Astrocyte (in vitro differentiated cells and primary cell): ENCODE measurements at regions not wholly inside any gene's neighbourhood (a gene's known extent, or its start where the extent isn't known, plus 50 kb on each side); places are given as distances from the start of the nearest gene placed in this dataset.
A peak's percentile ranks its signal among the peaks of the same experiment; 100 is the strongest.

Experiments used
- DNase-seq: peaks from one replicate; pipeline ENCODE4 v3.0.0-alpha.2; 2010; ENCODE audit warnings: low read depth
- FAIRE-seq: peaks from 2 replicates; lab custom pipeline; 2011; peaks lifted over from hg19 to GRCh38; lab: Jason Lieb, UNC
- H2AFZ ChIP-seq: 2 replicates; pipeline ENCODE4 v1.6.0; 2012; ENCODE audit warnings: low read depth, low read length, inconsistent platforms
- H3K27ac ChIP-seq: 2 replicates; pipeline ENCODE4 v1.5.1; 2011; ENCODE audit warnings: low read depth, low read length, inconsistent platforms
- H3K27me3 ChIP-seq: 2 replicates; pipeline ENCODE4 v1.6.0; 2011; ENCODE audit warnings: low read length, inconsistent platforms; ENCODE audit not compliant: insufficient read depth
- H3K36me3 ChIP-seq: 2 replicates; pipeline ENCODE4 v1.5.1; 2011; ENCODE audit warnings: low read length, inconsistent platforms; ENCODE audit not compliant: insufficient read depth
- H3K4me1 ChIP-seq: 2 replicates; pipeline ENCODE4 v1.5.1; 2011; ENCODE audit warnings: low read length, inconsistent platforms; ENCODE audit not compliant: insufficient read depth
- H3K4me2 ChIP-seq: 2 replicates; pipeline ENCODE4 v1.6.0; 2012; ENCODE audit warnings: low read length, inconsistent platforms
- H3K4me3 ChIP-seq: 2 replicates; pipeline ENCODE4 v1.5.1; 2011; ENCODE audit warnings: low read depth, mild to moderate bottlenecking, low read length, inconsistent platforms; ENCODE audit not compliant: insufficient read depth
- H3K79me2 ChIP-seq: 2 replicates; pipeline ENCODE4 v1.6.0; 2012; ENCODE audit warnings: mild to moderate bottlenecking, low read length, inconsistent platforms; ENCODE audit not compliant: insufficient read depth
- H3K9ac ChIP-seq: 2 replicates; pipeline ENCODE4 v1.6.0; 2012; ENCODE audit warnings: mild to moderate bottlenecking, low read length, inconsistent platforms
- H3K9me3 ChIP-seq: 2 replicates; pipeline ENCODE4 v1.5.1; 2012; ENCODE audit warnings: low read depth, mild to moderate bottlenecking, low read length, inconsistent platforms; ENCODE audit not compliant: insufficient read depth
- H4K20me1 ChIP-seq: 2 replicates; pipeline ENCODE4 v1.6.0; 2012; ENCODE audit warnings: low read length, inconsistent platforms; ENCODE audit not compliant: insufficient read depth
- H3K27ac Mint-ChIP-seq: one replicate; pipeline ENCODE4 v1.8.0; 2021; ENCODE audit warnings: mild to moderate bottlenecking, mixed read lengths; ENCODE audit not compliant: unreplicated experiment
- H3K27me3 Mint-ChIP-seq: one replicate; pipeline ENCODE4 v1.8.0; 2021; ENCODE audit warnings: low read depth, mixed read lengths; ENCODE audit not compliant: unreplicated experiment
- H3K36me3 Mint-ChIP-seq: one replicate; pipeline ENCODE4 v1.8.0; 2021; ENCODE audit warnings: low read depth, mixed read lengths; ENCODE audit not compliant: unreplicated experiment
- H3K4me1 Mint-ChIP-seq: one replicate; pipeline ENCODE4 v1.8.0; 2021; ENCODE audit warnings: low read depth, mixed read lengths; ENCODE audit not compliant: unreplicated experiment
- H3K4me3 Mint-ChIP-seq: one replicate; pipeline ENCODE4 v1.8.0; 2021; ENCODE audit warnings: mild to moderate bottlenecking, moderate library complexity, mixed read lengths; ENCODE audit not compliant: unreplicated experiment
- H3K9me3 Mint-ChIP-seq: one replicate; pipeline ENCODE4 v1.8.0; 2021; ENCODE audit warnings: mild to moderate bottlenecking, mixed read lengths; ENCODE audit not compliant: unreplicated experiment
- CTCF ChIP-seq: IDR thresholded peaks from 2 replicates; pipeline ENCODE4 v1.5.1; 2011; ENCODE audit warnings: low read depth, mild to moderate bottlenecking, inconsistent platforms, low read length, moderate library complexity; ENCODE audit not compliant: insufficient read depth
- EZH2 ChIP-seq: IDR thresholded peaks from 2 replicates; pipeline ENCODE4 v1.6.1; 2012; ENCODE audit warnings: mild to moderate bottlenecking, low read length, inconsistent platforms; ENCODE audit not compliant: insufficient read depth

GRCh38 chr9:115437418-115437817 lies 319.5 kb upstream of the TNC start:
- Histone ChIP-seq H3K27ac (no peak overlapping the region), H3K36me3 (no peaks in the 10 kb centered on the region), H3K9me3 (no peaks in the 10 kb centered on the region), H4K20me1 (no peaks in the 10 kb centered on the region), H3K4me1 (no peaks in the 10 kb centered on the region), H3K9ac (no peak overlapping the region), H3K4me2 (no peak overlapping the region), H2AFZ (no peak overlapping the region), H3K4me3 (no peak overlapping the region), H3K27me3 (no peaks in the 10 kb centered on the region), H3K79me2 (no peaks in the 10 kb centered on the region)
- Mint-ChIP-seq H3K4me3 (no peak overlapping the region), H3K36me3 (no peaks in the 10 kb centered on the region), H3K4me1 (peaks cover 4% of the 10 kb centered on the region), H3K9me3 (no peaks in the 10 kb centered on the region), H3K27ac (no peak overlapping the region), H3K27me3 (no peaks in the 10 kb centered on the region)
- DNase-seq: no peak
- no peak for TF ChIP-seq EZH2
- TF ChIP-seq CTCF: no peak
- no peak for FAIRE-seq

DNA sequence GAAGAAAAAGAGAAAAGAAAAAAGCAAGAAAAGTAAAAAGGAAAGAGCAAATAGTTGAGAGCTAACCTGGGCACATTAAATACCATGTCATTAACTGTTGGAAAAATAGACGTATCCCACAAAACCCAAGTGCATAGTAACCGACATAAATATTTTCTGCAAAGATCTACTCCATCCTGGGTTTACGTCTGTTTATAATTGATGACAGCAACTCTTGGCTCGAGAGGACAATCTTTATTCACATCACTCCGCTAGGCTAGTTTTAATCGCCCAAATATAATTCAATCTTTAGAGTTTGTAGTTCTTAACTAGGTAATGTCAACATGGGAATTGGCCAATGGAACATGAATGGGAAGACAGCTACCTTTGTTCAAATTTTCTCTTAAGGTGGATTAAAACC lies 321.7 kb upstream of the TNC start:
- no peaks in the 10 kb centered on the region for H3K27me3 Mint-ChIP-seq
- no peak overlapping the region for H3K27ac Mint-ChIP-seq
- H3K4me3 Mint-ChIP-seq: no peak overlapping the region
- H3K9me3 Mint-ChIP-seq: no peaks in the 10 kb centered on the region
- no peaks in the 10 kb centered on the region for H3K36me3 Mint-ChIP-seq
- H3K36me3 ChIP-seq: no peaks in the 10 kb centered on the region
- H4K20me1 ChIP-seq: no peaks in the 10 kb centered on the region
- H3K27me3 ChIP-seq: no peaks in the 10 kb centered on the region
- no peak overlapping the region for H3K4me2 ChIP-seq
- H3K9me3 ChIP-seq: no peaks in the 10 kb centered on the region
- DNase-seq (no peak), FAIRE-seq (no peak)
- no peaks in the 10 kb centered on the region for H3K79me2 ChIP-seq
- H3K4me3 ChIP-seq: no peak overlapping the region
- no peak overlapping the region for H2AFZ ChIP-seq
- no peaks in the 10 kb centered on the region for H3K4me1 ChIP-seq
- H3K9ac ChIP-seq: no peak overlapping the region
- peaks cover 4% of the 10 kb centered on the region for H3K4me1 Mint-ChIP-seq
- no peak overlapping the region for H3K27ac ChIP-seq
- TF ChIP-seq CTCF (no peak), EZH2 (no peak)

GRCh38 chr9:115442054-115442453 lies 324.1 kb upstream of the TNC start:
- Mint-ChIP-seq H3K36me3 (no peaks in the 10 kb centered on the region), H3K9me3 (no peaks in the 10 kb centered on the region), H3K4me3 (no peak overlapping the region), H3K4me1 (peaks cover 4% of the 10 kb centered on the region), H3K27ac (no peak overlapping the region), H3K27me3 (no peaks in the 10 kb centered on the region)
- H3K27ac ChIP-seq: no peak overlapping the region
- no peak overlapping the region for H3K9ac ChIP-seq
- no peaks in the 10 kb centered on the region for H3K27me3 ChIP-seq
- H3K4me3 ChIP-seq: no peak overlapping the region
- peak; percentile 74 for DNase-seq
- H3K36me3 ChIP-seq: no peaks in the 10 kb centered on the region
- H4K20me1 ChIP-seq: no peaks in the 10 kb centered on the region
- H2AFZ ChIP-seq: no peak overlapping the region
- H3K9me3 ChIP-seq: no peaks in the 10 kb centered on the region
- FAIRE-seq: no peak
- TF ChIP-seq CTCF: no peak
- TF ChIP-seq EZH2: no peak
- no peaks in the 10 kb centered on the region for H3K79me2 ChIP-seq
- no peak overlapping the region for H3K4me2 ChIP-seq
- H3K4me1 ChIP-seq: no peaks in the 10 kb centered on the region
